ENCODE measurements at regions not wholly inside any gene's neighbourhood (a gene's known extent, or its start where the extent isn't known, plus 50 kb on each side); places are given as distances from the start of the nearest gene placed in this dataset.

DNA sequence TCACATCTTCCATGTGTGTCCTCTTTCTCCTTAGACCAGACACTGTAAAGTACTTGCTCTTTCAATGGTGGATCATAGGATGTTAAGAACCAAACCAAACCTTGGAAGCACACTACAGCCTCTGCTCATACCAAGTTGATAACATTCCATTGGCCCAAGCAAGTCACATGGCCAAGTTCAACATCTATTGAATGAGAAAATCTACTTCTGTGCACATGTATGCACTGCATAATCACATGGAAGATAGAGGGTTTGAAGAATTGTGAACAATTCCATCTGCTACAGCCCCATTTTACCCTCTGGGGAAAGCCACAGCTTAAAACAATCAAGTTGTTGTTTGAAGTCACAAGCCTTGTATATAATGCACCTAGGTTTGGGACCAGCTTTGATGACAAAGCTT is 68.2 kb downstream of the MFAP3 start:
- H3K27me3 Mint-ChIP-seq, result no peaks in the 10 kb centered on the region
- H3K9me3 Mint-ChIP-seq, result no peaks in the 10 kb centered on the region
- H3K27ac Mint-ChIP-seq, result no peak overlapping the region
- H3K4me1 Mint-ChIP-seq, result no peaks in the 10 kb centered on the region
- H3K36me3 Mint-ChIP-seq, result no peaks in the 10 kb centered on the region
- no peak overlapping the region for H3K4me3 Mint-ChIP-seq

DNA sequence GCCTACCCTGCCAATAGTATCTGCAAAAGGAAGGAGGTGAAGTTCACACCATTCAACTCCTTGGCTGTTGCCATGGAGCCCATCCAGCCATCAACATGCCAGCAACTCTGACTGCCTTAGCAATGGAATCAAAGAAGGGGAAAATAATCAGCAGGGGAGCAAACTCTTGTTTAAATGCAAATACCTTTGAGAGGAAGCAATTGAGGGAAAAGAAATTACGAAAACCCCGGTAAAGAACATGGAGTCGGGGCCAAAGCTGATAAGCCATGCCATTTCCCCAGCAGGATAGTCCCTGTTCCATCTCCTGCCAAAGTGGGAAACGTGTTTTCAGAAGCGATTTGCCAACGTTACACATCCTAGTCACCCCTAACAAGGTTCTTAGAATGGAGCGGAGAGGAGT is 69.0 kb downstream of the MFAP3 start:
- Mint-ChIP-seq H3K27ac (no peak overlapping the region), H3K36me3 (no peaks in the 10 kb centered on the region), H3K9me3 (no peaks in the 10 kb centered on the region), H3K27me3 (no peaks in the 10 kb centered on the region), H3K4me1 (no peaks in the 10 kb centered on the region), H3K4me3 (no peak overlapping the region)

DNA sequence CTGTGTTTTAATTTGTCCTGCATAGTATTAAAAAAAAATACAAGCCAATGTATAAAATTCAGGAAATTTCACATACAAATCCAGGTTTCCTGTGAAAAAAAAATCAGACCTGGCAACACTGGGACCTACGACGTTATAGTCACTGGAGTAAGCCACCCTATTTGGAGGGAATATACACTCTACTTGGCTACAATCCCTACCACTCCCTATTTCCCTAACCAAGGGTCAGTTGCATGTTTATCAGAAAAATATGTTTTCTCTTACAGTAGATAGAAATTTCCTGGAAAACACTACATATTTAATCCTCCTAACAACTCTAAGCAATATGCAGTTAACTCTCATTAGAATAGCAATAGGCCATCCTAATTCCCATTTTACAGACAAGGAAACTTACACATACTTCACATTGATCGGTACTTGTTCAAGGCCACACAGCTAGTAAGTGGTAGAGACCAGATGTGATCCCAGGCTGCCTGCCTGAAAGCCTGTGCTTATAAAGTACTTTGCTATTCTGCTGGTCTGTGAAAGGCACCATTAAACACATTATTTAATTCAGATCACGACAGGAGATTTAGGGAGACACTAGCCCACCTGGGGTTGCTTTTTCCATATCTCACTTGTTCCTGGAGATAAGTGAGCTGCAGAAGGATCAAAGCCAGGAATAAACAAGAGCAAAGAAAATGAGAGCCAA is 70.8 kb downstream of the MFAP3 start:
- no peak overlapping the region for H3K4me3 Mint-ChIP-seq
- no peaks in the 10 kb centered on the region for H3K9me3 Mint-ChIP-seq
- H3K4me1 Mint-ChIP-seq, result no peaks in the 10 kb centered on the region
- H3K36me3 Mint-ChIP-seq, result no peaks in the 10 kb centered on the region
- no peaks in the 10 kb centered on the region for H3K27me3 Mint-ChIP-seq
- H3K27ac Mint-ChIP-seq, result no peak overlapping the region

- no peaks in the 10 kb centered on the region for H3K4me1 Mint-ChIP-seq
- H3K4me3 Mint-ChIP-seq, result no peak overlapping the region
- H3K27ac Mint-ChIP-seq, result no peak overlapping the region
- H3K9me3 Mint-ChIP-seq, result no peaks in the 10 kb centered on the region
- H3K27me3 Mint-ChIP-seq, result no peaks in the 10 kb centered on the region
- no peaks in the 10 kb centered on the region for H3K36me3 Mint-ChIP-seq
These were observed 71.3 kb downstream of the MFAP3 start for GRCh38 chr5:154110107-154110453.

DNA sequence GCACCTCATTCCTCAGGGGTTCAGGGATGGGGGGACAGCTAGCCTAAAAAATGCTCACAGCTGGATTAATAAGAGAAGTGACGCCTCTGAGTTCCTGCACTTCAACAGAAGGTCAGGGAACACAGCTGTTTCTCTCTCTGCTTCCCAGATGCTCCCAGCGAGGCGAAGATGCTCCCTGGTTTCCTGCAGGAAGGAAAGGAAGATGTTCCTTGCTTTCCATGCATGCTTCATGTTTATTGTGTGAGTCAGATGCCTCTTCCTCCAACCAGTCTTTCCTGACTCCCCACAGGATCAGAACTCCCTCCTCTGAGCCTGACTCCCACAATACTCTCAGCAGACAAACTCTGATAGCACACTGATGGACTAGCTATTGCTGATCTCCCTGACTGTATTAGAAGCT is 71.9 kb downstream of the MFAP3 start:
- H3K36me3 Mint-ChIP-seq, result no peaks in the 10 kb centered on the region
- no peak overlapping the region for H3K27ac Mint-ChIP-seq
- no peaks in the 10 kb centered on the region for H3K9me3 Mint-ChIP-seq
- H3K27me3 Mint-ChIP-seq, result no peaks in the 10 kb centered on the region
- H3K4me3 Mint-ChIP-seq, result no peak overlapping the region
- H3K4me1 Mint-ChIP-seq, result no peaks in the 10 kb centered on the region

GRCh38 chr5:154111214-154111613 is 72.4 kb downstream of the MFAP3 start:
- Mint-ChIP-seq H3K4me3 (no peak overlapping the region), H3K36me3 (no peaks in the 10 kb centered on the region), H3K4me1 (no peaks in the 10 kb centered on the region), H3K27me3 (no peaks in the 10 kb centered on the region), H3K27ac (no peak overlapping the region), H3K9me3 (no peaks in the 10 kb centered on the region)

DNA sequence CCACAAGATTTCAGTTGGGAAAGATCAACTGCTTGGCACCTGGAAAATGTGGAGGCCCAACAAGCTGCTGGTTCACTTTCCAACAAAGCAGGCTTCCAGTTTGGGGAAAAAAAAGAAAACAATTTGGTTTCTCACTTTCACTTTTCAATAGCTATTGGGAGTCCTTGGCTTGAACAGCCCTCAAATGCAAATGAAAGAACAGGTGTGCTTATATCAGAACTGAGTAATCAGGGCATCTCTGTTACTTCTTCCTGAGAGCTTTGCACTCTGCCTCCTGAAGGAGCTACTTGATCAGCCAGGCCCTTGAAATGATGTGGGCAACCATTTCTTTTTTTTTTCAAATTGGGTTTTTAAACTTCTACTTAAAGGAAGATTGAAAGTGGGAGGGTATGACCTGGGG is 73.5 kb downstream of the MFAP3 start:
- Mint-ChIP-seq H3K27me3 (no peaks in the 10 kb centered on the region), H3K27ac (no peak overlapping the region), H3K9me3 (no peaks in the 10 kb centered on the region)

GRCh38 chr5:154115291-154115690 is 75.2 kb upstream of the GALNT10 start:
- Mint-ChIP-seq H3K27me3 (no peaks in the 10 kb centered on the region), H3K4me3 (no peak overlapping the region), H3K9me3 (no peaks in the 10 kb centered on the region), H3K4me1 (no peaks in the 10 kb centered on the region), H3K36me3 (no peaks in the 10 kb centered on the region), H3K27ac (no peak overlapping the region)

More for the DNA sequence above, 73.5 kb downstream of the MFAP3 start:
- Mint-ChIP-seq H3K36me3 (no peaks in the 10 kb centered on the region), H3K4me3 (no peak overlapping the region), H3K4me1 (no peaks in the 10 kb centered on the region)

DNA sequence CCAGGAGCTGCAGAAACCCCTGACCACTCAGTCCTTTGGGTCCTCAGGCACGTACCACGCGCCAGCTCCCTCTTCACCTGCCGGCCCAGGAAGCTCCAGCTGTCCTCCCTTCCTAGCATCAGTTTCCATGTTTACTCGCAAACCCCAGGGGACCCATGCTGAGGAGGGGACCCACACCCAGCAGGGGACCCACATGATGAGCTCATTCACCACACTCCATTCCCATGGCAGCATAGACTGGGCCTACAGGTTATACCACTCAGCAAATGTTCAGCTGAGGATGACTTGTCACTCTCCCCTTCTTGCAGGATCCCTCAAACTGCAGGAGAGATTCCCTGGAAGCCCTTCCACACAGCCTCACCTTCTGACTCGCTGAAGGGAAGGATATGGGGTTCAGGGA is 73.5 kb upstream of the GALNT10 start:
- H3K9me3 Mint-ChIP-seq, result no peaks in the 10 kb centered on the region
- no peaks in the 10 kb centered on the region for H3K36me3 Mint-ChIP-seq
- H3K4me1 Mint-ChIP-seq, result no peaks in the 10 kb centered on the region
- H3K4me3 Mint-ChIP-seq, result no peak overlapping the region
- no peaks in the 10 kb centered on the region for H3K27me3 Mint-ChIP-seq
- H3K27ac Mint-ChIP-seq, result no peak overlapping the region

DNA sequence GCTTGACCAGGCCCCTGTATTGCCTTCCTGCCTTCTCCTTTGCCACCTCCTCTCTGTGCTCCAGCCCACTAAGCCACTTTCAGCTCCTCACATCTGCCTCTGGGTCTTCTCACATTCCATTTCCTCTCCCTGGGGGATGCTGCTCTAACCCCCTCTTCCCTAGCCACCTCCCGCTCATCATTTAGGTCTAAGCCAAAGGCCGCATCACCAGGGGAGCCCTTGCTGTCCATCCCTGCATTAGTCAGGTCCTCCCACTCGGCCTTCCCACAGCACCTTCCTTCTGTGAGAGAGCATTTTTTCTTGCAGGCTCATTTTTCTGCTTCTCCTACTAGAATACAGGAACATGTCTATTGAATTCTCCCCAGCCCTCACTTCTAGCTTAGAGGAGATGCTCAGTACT is 72.6 kb upstream of the GALNT10 start:
- H3K27ac Mint-ChIP-seq, result no peak overlapping the region
- no peaks in the 10 kb centered on the region for H3K9me3 Mint-ChIP-seq
- no peaks in the 10 kb centered on the region for H3K27me3 Mint-ChIP-seq
- no peak overlapping the region for H3K4me3 Mint-ChIP-seq
- no peaks in the 10 kb centered on the region for H3K4me1 Mint-ChIP-seq
- H3K36me3 Mint-ChIP-seq, result no peaks in the 10 kb centered on the region

DNA sequence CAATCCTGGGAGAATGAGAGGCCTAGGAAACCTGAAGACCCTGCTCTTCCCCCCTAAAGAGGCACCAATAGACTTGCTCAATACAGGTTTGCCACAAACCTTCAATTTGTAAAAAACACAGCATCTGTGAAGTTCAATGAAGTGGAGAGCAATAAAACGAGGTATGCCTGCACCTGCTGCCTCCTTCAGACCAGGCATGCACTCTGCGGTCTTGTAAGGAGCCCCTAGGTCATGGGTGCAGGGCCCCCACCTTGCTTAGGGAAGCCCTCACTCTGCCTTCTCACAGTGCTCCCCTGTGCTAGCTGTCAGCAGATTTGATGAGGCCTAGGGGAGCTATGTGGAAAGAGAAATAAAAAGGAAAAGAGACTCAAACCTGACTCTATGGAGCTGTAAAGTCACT is 72.1 kb upstream of the GALNT10 start:
- Mint-ChIP-seq H3K4me1 (no peaks in the 10 kb centered on the region), H3K36me3 (peaks cover 2% of the 10 kb centered on the region), H3K27ac (no peak overlapping the region), H3K9me3 (peaks cover 3% of the 10 kb centered on the region), H3K4me3 (no peak overlapping the region), H3K27me3 (peaks cover 2% of the 10 kb centered on the region)

- peaks cover 5% of the 10 kb centered on the region for H3K36me3 Mint-ChIP-seq
- H3K4me3 Mint-ChIP-seq, result no peak overlapping the region
- H3K27ac Mint-ChIP-seq, result no peak overlapping the region
- H3K9me3 Mint-ChIP-seq, result peaks cover 6% of the 10 kb centered on the region
- no peaks in the 10 kb centered on the region for H3K4me1 Mint-ChIP-seq
- peaks cover 3% of the 10 kb centered on the region for H3K27me3 Mint-ChIP-seq
These were observed 71.6 kb upstream of the GALNT10 start for GRCh38 chr5:154118893-154119336.

DNA sequence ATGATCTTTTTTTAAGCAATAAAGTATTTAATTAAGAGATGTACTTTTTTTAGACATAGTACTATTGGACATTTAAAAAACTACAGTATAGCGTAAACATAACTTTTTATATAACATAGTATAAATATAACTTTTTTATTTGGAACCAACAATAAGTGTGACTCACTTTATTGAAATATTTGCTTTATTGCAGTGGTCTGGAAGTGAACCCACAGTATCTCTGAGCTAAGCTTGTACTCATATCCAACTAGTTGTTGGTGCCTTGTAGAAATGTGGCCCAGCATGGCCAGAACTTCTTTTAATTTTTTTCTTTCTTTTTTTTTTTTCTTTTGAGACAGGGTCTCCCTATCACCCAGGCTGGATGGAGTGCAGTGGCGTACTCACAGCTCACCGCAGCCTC is 61.5 kb upstream of the GALNT10 start:
- no peaks in the 10 kb centered on the region for H3K27me3 Mint-ChIP-seq
- H3K9me3 Mint-ChIP-seq, result no peaks in the 10 kb centered on the region
- no peaks in the 10 kb centered on the region for H3K4me1 Mint-ChIP-seq
- no peak overlapping the region for H3K27ac Mint-ChIP-seq
- no peak overlapping the region for H3K4me3 Mint-ChIP-seq
- no peaks in the 10 kb centered on the region for H3K36me3 Mint-ChIP-seq

GRCh38 chr5:154129921-154130320 is 60.6 kb upstream of the GALNT10 start:
- Mint-ChIP-seq H3K27ac (no peak overlapping the region), H3K4me1 (no peaks in the 10 kb centered on the region), H3K4me3 (no peak overlapping the region), H3K27me3 (no peaks in the 10 kb centered on the region), H3K36me3 (no peaks in the 10 kb centered on the region), H3K9me3 (no peaks in the 10 kb centered on the region)

GRCh38 chr5:154131817-154132216 is 58.7 kb upstream of the GALNT10 start:
- Mint-ChIP-seq H3K4me3 (no peak overlapping the region), H3K27me3 (no peaks in the 10 kb centered on the region), H3K4me1 (no peaks in the 10 kb centered on the region), H3K27ac (no peak overlapping the region), H3K36me3 (no peaks in the 10 kb centered on the region), H3K9me3 (no peaks in the 10 kb centered on the region)

DNA sequence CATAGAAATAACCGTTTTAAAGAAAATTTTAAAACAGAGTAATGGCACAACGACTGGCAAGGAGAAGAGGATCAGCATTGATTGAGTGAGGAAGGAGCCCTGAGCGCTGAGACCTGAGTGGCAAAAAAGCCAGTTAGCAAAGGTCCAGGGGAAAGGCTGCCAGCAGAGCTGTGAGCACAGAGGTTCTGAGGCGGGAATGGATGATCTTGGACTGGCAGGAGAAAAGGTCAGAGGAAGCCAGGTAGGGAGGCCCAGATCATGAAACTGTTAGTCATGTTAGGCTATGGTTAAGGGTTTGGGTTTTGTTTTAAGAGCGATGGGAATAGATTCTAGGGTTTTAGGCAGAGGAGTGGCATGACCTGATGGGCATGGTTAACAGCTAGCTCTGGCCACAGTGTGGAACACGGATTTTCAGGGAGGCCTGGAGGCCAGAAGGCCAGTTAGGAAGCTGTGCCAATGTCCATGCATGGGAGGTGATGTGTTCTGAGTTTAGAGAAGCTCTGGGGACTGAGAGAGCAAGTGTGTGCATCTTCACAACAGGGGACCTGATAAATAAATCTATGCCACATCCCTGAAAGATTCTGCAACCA is 57.7 kb upstream of the GALNT10 start:
- no peak overlapping the region for H3K27ac Mint-ChIP-seq
- H3K4me3 Mint-ChIP-seq, result no peak overlapping the region
- no peaks in the 10 kb centered on the region for H3K36me3 Mint-ChIP-seq
- H3K9me3 Mint-ChIP-seq, result no peaks in the 10 kb centered on the region
- H3K27me3 Mint-ChIP-seq, result no peaks in the 10 kb centered on the region
- H3K4me1 Mint-ChIP-seq, result no peaks in the 10 kb centered on the region

- Mint-ChIP-seq H3K9me3 (no peaks in the 10 kb centered on the region), H3K27me3 (no peaks in the 10 kb centered on the region), H3K36me3 (no peaks in the 10 kb centered on the region), H3K4me3 (no peak overlapping the region), H3K27ac (no peak overlapping the region), H3K4me1 (no peaks in the 10 kb centered on the region)
These were observed 56.9 kb upstream of the GALNT10 start for GRCh38 chr5:154133591-154133990.

Data from activated naive CD4-positive, alpha-beta T cell treated with anti-CD3 and anti-CD28 coated beads, Interleukin-2, amount 50 U/mL, for 24 hours (primary cell).